Keratinocyte (primary cell): ENCODE measurements at regions not wholly inside any gene's neighbourhood (a gene's known extent, or its start where the extent isn't known, plus 50 kb on each side); places are given as distances from the start of the nearest gene placed in this dataset.

ENCODE experiments used
- DNase-seq: peaks from one replicate; pipeline ENCODE4 v3.0.0-alpha.2; 2011; ENCODE audit warnings: low read depth, missing footprints, low spot score
- FAIRE-seq: peaks from 2 replicates; lab custom pipeline; 2011; peaks lifted over from hg19 to GRCh38; lab: Jason Lieb, UNC
- H2AFZ ChIP-seq: 2 replicates; pipeline ENCODE4 v1.6.0; 2012; ENCODE audit warnings: low read length, control low read depth, inconsistent platforms; ENCODE audit not compliant: control insufficient read depth
- H3K27ac ChIP-seq: 2 replicates; pipeline ENCODE4 v1.5.1; 2011; ENCODE audit warnings: low read length; ENCODE audit not compliant: control insufficient read depth, insufficient read depth
- H3K27me3 ChIP-seq: 3 replicates; pipeline ENCODE4 v1.6.0; 2011; ENCODE audit warnings: low read length; ENCODE audit not compliant: control insufficient read depth, insufficient read depth; ENCODE audit errors: extremely low read depth
- H3K36me3 ChIP-seq, 2 experiments: 2 replicates in 1 of 2; 3 replicates in 1 of 2; pipeline ENCODE4 v1.5.1; 2011; ENCODE audit warnings: low read length in 2 of 2, mild to moderate bottlenecking in 1 of 2; ENCODE audit not compliant: control insufficient read depth in 2 of 2, insufficient read depth in 2 of 2; ENCODE audit errors: extremely low read depth in 1 of 2
- H3K4me1 ChIP-seq: 3 replicates; pipeline ENCODE4 v1.5.1; 2011; ENCODE audit warnings: low read length; ENCODE audit not compliant: control insufficient read depth, insufficient read depth; ENCODE audit errors: extremely low read depth
- H3K4me2 ChIP-seq: 3 replicates; pipeline ENCODE4 v1.6.0; 2011; ENCODE audit warnings: low read depth, low read length; ENCODE audit not compliant: control insufficient read depth, insufficient read depth; ENCODE audit errors: extremely low read depth
- H3K4me3 ChIP-seq, 3 experiments: fragments of 200-600 bp in 1 of 3; sonication (generic) in 1 of 3; 2 replicates in 2 of 3; 3 replicates in 1 of 3; pipeline ENCODE4 v1.5.1; 2011 to 2016; ENCODE audit warnings: low read length in 3 of 3, mild to moderate bottlenecking in 3 of 3, control low read depth in 2 of 3, inconsistent platforms in 1 of 3, low read depth in 1 of 3, mixed read lengths in 1 of 3, mixed run types in 1 of 3, moderate library complexity in 1 of 3; ENCODE audit not compliant: control insufficient read depth in 2 of 3, insufficient read depth in 2 of 3; ENCODE audit errors: extremely low read depth in 1 of 3
- H3K79me2 ChIP-seq: 2 replicates; pipeline ENCODE4 v1.6.0; 2012; ENCODE audit warnings: low read length; ENCODE audit not compliant: control insufficient read depth, insufficient read depth
- H3K9ac ChIP-seq: 3 replicates; pipeline ENCODE4 v1.6.0; 2011; ENCODE audit warnings: low read length; ENCODE audit not compliant: control insufficient read depth, insufficient read depth; ENCODE audit errors: extremely low read depth
- H3K9me1 ChIP-seq: 3 replicates; pipeline ENCODE4 v1.6.0; 2011; ENCODE audit warnings: low read length; ENCODE audit not compliant: control insufficient read depth, insufficient read depth; ENCODE audit errors: extremely low read depth
- H3K9me3 ChIP-seq: 2 replicates; pipeline ENCODE4 v1.5.1; 2012; ENCODE audit warnings: low read depth, low read length; ENCODE audit not compliant: control insufficient read depth
- H4K20me1 ChIP-seq: 3 replicates; pipeline ENCODE4 v1.6.0; 2011; ENCODE audit warnings: low read length; ENCODE audit not compliant: control insufficient read depth, insufficient read depth; ENCODE audit errors: extremely low read depth
- CTCF ChIP-seq, 3 experiments: IDR thresholded peaks in 1 of 3; conservative IDR thresholded peaks in 1 of 3; optimal IDR thresholded peaks in 1 of 3; 2 replicates in 2 of 3; 3 replicates in 1 of 3; pipeline versions ENCODE3 to v1.5.1; 2011; ENCODE audit warnings: low read length in 3 of 3, mild to moderate bottlenecking in 3 of 3, moderate library complexity in 2 of 3, control low read depth in 1 of 3, inconsistent platforms in 1 of 3; ENCODE audit not compliant: insufficient read depth in 2 of 3; ENCODE audit errors: extremely low read depth in 1 of 3
- EZH2 ChIP-seq: IDR thresholded peaks from one replicate; pipeline ENCODE4 v1.6.1; 2012; ENCODE audit warnings: inconsistent platforms, mild to moderate bottlenecking, low read length, moderate library complexity
- dilution Hi-C: fragments of 300-500 bp; cut with MboI; formaldehyde crosslinking; loops from one replicate; pipeline ENCODE4 v1.7.0; 2020; ENCODE audit warnings: low sequenced_read_pairs; ENCODE audit not compliant: extremely low pct_ligation_motif_present

DNA sequence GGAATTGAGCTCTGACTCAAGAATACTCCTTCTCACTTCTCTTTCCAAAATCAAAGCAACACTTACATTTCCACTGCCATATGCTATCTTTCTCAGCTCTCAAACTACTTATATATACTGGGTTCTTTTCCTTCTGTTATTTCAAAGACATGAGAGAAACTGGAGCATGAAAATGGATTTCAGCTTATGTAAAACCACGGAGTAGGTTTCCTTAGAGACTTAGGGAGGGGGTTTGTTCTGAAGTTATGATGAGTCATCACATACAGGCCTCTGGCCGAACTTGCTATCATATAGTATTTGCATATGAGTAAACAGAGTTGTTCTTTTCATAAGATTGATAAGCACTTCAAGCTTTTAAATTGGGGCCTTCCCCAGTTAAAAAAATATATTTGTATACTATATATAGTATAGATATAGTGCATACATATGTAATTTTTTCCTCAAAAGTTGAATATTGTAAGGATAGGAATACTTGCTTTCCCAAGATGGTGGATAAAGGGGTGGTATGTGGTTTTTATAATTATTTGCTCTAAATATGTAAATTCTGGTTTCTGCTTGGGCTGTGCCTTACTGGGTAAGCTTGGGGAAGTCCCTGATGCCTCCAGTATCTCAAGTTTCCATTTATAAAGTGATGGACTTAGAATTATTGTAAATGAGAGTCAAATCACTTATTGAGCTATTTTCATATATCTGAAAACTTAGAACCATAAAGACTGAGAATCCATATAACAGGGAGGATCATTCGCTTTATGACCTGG, 273.9 kb downstream of the RFPL4B start:
- TF ChIP-seq CTCF (optimal IDR thresholded peaks at IDR 0.05 in 1 of 3, IDR thresholded peaks at IDR 0.05 in 1 of 3, conservative IDR thresholded peaks at IDR 0.05 in 1 of 3; ENCODE audit: extremely low read depth in 1 of 3, insufficient read depth in 2 of 3, low read length in 3 of 3) (no peak), EZH2 (no peak)
- H3K27ac ChIP-seq: no peak overlapping the region
- DNase-seq (no peak), FAIRE-seq (no peak)
- H3K9ac ChIP-seq: no peak overlapping the region
- dilution Hi-C loops: no loop called here
- H3K27me3 ChIP-seq: no peaks in the 10 kb centered on the region
- H2AFZ ChIP-seq: no peak overlapping the region
- H3K4me3 ChIP-seq: no peak overlapping the region
- no peaks in the 10 kb centered on the region for H3K79me2 ChIP-seq
- no peaks in the 10 kb centered on the region for H4K20me1 ChIP-seq
- no peaks in the 10 kb centered on the region for H3K9me1 ChIP-seq
- no peaks in the 10 kb centered on the region for H3K9me3 ChIP-seq
- no peaks in the 10 kb centered on the region for H3K4me1 ChIP-seq
- no peaks in the 10 kb centered on the region for H3K36me3 ChIP-seq
- H3K4me2 ChIP-seq: no peak overlapping the region

DNA sequence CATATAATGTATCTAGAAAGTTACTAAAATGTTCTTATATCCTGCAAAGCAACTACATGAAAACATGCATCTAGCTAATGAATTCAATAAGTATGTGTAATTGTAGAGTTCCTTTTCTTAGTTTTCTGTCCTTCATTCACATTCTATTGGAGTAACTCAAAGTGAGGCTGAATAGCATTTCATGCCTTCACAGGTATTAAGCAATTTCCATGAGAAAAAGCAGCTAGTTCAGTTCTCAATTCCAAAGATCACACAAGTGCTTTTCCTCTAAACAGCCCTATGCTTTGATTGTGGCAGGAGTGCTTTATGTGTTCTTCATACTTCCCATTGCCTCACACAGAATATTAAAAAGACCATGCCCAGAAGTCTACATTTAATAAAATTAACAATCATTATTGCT, 274.9 kb downstream of the RFPL4B start:
- no peaks in the 10 kb centered on the region for H3K27me3 ChIP-seq
- no peak overlapping the region for H3K27ac ChIP-seq
- TF ChIP-seq CTCF (optimal IDR thresholded peaks at IDR 0.05 in 1 of 3, IDR thresholded peaks at IDR 0.05 in 1 of 3, conservative IDR thresholded peaks at IDR 0.05 in 1 of 3; ENCODE audit: extremely low read depth in 1 of 3, insufficient read depth in 2 of 3, low read length in 3 of 3): no peak
- H3K4me2 ChIP-seq: no peak overlapping the region
- H4K20me1 ChIP-seq: no peaks in the 10 kb centered on the region
- FAIRE-seq (no peak), DNase-seq (no peak)
- dilution Hi-C loops: no loop called here
- no peak overlapping the region for H3K9ac ChIP-seq
- H3K4me1 ChIP-seq: no peaks in the 10 kb centered on the region
- no peak overlapping the region for H3K4me3 ChIP-seq
- no peaks in the 10 kb centered on the region for H3K36me3 ChIP-seq
- H2AFZ ChIP-seq: no peak overlapping the region
- H3K9me1 ChIP-seq: no peaks in the 10 kb centered on the region
- no peaks in the 10 kb centered on the region for H3K9me3 ChIP-seq
- H3K79me2 ChIP-seq: no peaks in the 10 kb centered on the region
